IMR-90 (cell line): ENCODE measurements at regions not wholly inside any gene's neighbourhood (a gene's known extent, or its start where the extent isn't known, plus 50 kb on each side); places are given as distances from the start of the nearest gene placed in this dataset.

Source experiments
- ATAC-seq: fragments of 200-7000 bp; cut with Tn5 transposase; 2 replicates; pipeline ENCODE4 v1.9.1; 2020; ENCODE audit warnings: low read depth, mild to moderate bottlenecking, moderate library complexity
- BruUV-seq: library from RNA; stranded (reverse); fragments of 400-500 nt; replicated peaks from 2 replicates; lab custom pipeline; 2021; lab: Mats Ljungman, UMichigan
- CTCF ChIA-PET: fragments of 300-600 bp; formaldehyde crosslinking; extraction: SDS; loops from one replicate; lab custom pipeline; 2021; ENCODE audit warnings: antibody characterized with exemption; lab: Yijun Ruan, JAX
- POLR2A ChIA-PET: fragments of 300-600 bp; sonication (Branson Sonifier 250); formaldehyde crosslinking; loops from one replicate; lab custom pipeline; 2022; ENCODE audit warnings: antibody characterized with exemption; ENCODE audit not compliant: unreplicated experiment; lab: Charles Lee
- DNase-seq: peaks from one replicate; pipeline ENCODE4 v3.0.0; 2013
- H2AFZ ChIP-seq: replicated peaks from 2 replicates; pipeline ENCODE3; 2013; ENCODE audit warnings: low read length, mild to moderate bottlenecking; ENCODE audit not compliant: poor library complexity
- H2AK5ac ChIP-seq: 2 replicates; pipeline ENCODE4 v1.6.1; 2013; ENCODE audit warnings: low read depth, low read length, inconsistent platforms
- H2AK9ac ChIP-seq: replicated peaks from 2 replicates; pipeline ENCODE3; 2013; ENCODE audit warnings: mild to moderate bottlenecking, low read depth, low read length, moderate library complexity; ENCODE audit not compliant: poor library complexity
- H2BK120ac ChIP-seq: 2 replicates; pipeline ENCODE4 v1.6.1; 2013; ENCODE audit warnings: low read depth, low read length, inconsistent platforms
- H2BK15ac ChIP-seq: 3 replicates; pipeline ENCODE4 v1.6.1; 2013; ENCODE audit warnings: low read depth, low read length, inconsistent platforms
- H2BK20ac ChIP-seq: 2 replicates; pipeline ENCODE4 v1.6.1; 2013; ENCODE audit warnings: low read depth, mild to moderate bottlenecking, inconsistent platforms, low read length, moderate library complexity
- H2BK5ac ChIP-seq: 2 replicates; pipeline ENCODE4 v1.6.1; 2013; ENCODE audit warnings: mild to moderate bottlenecking, low read depth, low read length, inconsistent platforms; ENCODE audit not compliant: poor library complexity, severe bottlenecking
- H3K14ac ChIP-seq: replicated peaks from 2 replicates; pipeline ENCODE4 v1.6.1; 2013; ENCODE audit warnings: low read depth, low read length, inconsistent platforms
- H3K18ac ChIP-seq: 2 replicates; pipeline ENCODE4 v1.6.1; 2013; ENCODE audit warnings: low read depth, low read length, control low read depth
- H3K23ac ChIP-seq: 2 replicates; pipeline ENCODE4 v1.6.1; 2013; ENCODE audit warnings: low read depth, low read length, inconsistent platforms
- H3K27ac ChIP-seq: 2 replicates; pipeline ENCODE4 v1.5.1; 2013; ENCODE audit warnings: mild to moderate bottlenecking, control low read depth, low read length; ENCODE audit not compliant: insufficient read depth
- H3K27me3 ChIP-seq: 2 replicates; pipeline ENCODE4 v1.6.1; 2013; ENCODE audit warnings: low read length; ENCODE audit not compliant: control insufficient read depth, insufficient read depth
- H3K36me3 ChIP-seq: 2 replicates; pipeline ENCODE4 v1.6.1; 2013; ENCODE audit warnings: low read length, mixed read lengths; ENCODE audit not compliant: control insufficient read depth, insufficient read depth
- H3K4ac ChIP-seq: 2 replicates; pipeline ENCODE4 v1.6.1; 2013; ENCODE audit warnings: low read depth, low read length, inconsistent platforms
- H3K4me1 ChIP-seq: 2 replicates; pipeline ENCODE4 v1.6.1; 2013; ENCODE audit warnings: low read length, mixed read lengths; ENCODE audit not compliant: control insufficient read depth, insufficient read depth
- H3K4me2 ChIP-seq: 2 replicates; pipeline ENCODE4 v1.6.1; 2013; ENCODE audit warnings: low read depth, mild to moderate bottlenecking, control low read depth, low read length, moderate library complexity
- H3K4me3 ChIP-seq: 2 replicates; pipeline ENCODE4 v1.5.1; 2013; ENCODE audit warnings: low read depth, mild to moderate bottlenecking, control low read depth, low read length, moderate library complexity; ENCODE audit not compliant: insufficient read depth
- H3K56ac ChIP-seq: 2 replicates; pipeline ENCODE4 v1.6.1; 2013; ENCODE audit warnings: low read length, inconsistent platforms; ENCODE audit not compliant: insufficient read depth; ENCODE audit errors: extremely low read depth
- H3K79me1 ChIP-seq, 2 experiments: 2 replicates each; pipeline ENCODE4 v1.6.1; 2013; ENCODE audit warnings: low read length in 2 of 2, inconsistent platforms in 1 of 2, low read depth in 1 of 2
- H3K9ac ChIP-seq: 2 replicates; pipeline ENCODE4 v1.6.1; 2013; ENCODE audit warnings: low read depth, low read length, control low read depth
- H3K9me1 ChIP-seq: 2 replicates; pipeline ENCODE4 v1.6.1; 2013; ENCODE audit warnings: low read length, inconsistent platforms; ENCODE audit not compliant: insufficient read depth
- H3K9me3 ChIP-seq: 2 replicates; pipeline ENCODE4 v1.6.1; 2013; ENCODE audit warnings: low read length; ENCODE audit not compliant: control insufficient read depth, insufficient read depth
- H4K20me1 ChIP-seq: 2 replicates; pipeline ENCODE4 v1.6.1; 2013; ENCODE audit warnings: low read length, inconsistent platforms; ENCODE audit not compliant: insufficient read depth
- H4K5ac ChIP-seq: 2 replicates; pipeline ENCODE4 v1.6.1; 2013; ENCODE audit warnings: mild to moderate bottlenecking, low read depth, low read length, control low read depth
- H4K8ac ChIP-seq, 2 experiments: 2 replicates each; pipeline ENCODE4 v1.6.1; 2013; ENCODE audit warnings: low read depth in 2 of 2, low read length in 2 of 2, control low read depth in 1 of 2, inconsistent platforms in 1 of 2
- H4K91ac ChIP-seq: 2 replicates; pipeline ENCODE4 v1.6.1; 2013; ENCODE audit warnings: low read depth, low read length, inconsistent platforms; ENCODE audit not compliant: insufficient read depth
- BHLHE40 ChIP-seq: fragments of 150-350 bp; IDR thresholded peaks from 2 replicates; pipeline ENCODE4 v1.6.1; 2016; ENCODE audit warnings: mild to moderate bottlenecking, low read depth, low read length
- CEBPB ChIP-seq: IDR thresholded peaks from 2 replicates; pipeline ENCODE4 v1.6.1; 2012; ENCODE audit warnings: low read depth, low read length, improper control_type of control experiment
- CHD1 ChIP-seq: IDR thresholded peaks from 2 replicates; pipeline ENCODE4 v1.6.1; 2012; ENCODE audit warnings: low read depth, low read length, improper control_type of control experiment
- ELK1 ChIP-seq: fragments of 150-350 bp; IDR thresholded peaks from 2 replicates; pipeline ENCODE4 v1.6.1; 2016; ENCODE audit warnings: low read depth, mild to moderate bottlenecking, low read length, moderate library complexity, borderline replicate concordance
- FOS ChIP-seq: fragments of 150-350 bp; IDR thresholded peaks from 2 replicates; pipeline ENCODE4 v1.6.1; 2016; ENCODE audit warnings: low read depth, low read length
- MAZ ChIP-seq: IDR thresholded peaks from 2 replicates; pipeline ENCODE4 v1.6.1; 2012; ENCODE audit warnings: low read depth, mild to moderate bottlenecking, low read length, improper control_type of control experiment, moderate library complexity, borderline replicate concordance
- MXI1 ChIP-seq: IDR thresholded peaks from 2 replicates; pipeline ENCODE4 v1.6.1; 2012; ENCODE audit warnings: low read depth, mild to moderate bottlenecking, low read length, moderate library complexity, borderline replicate concordance
- NFE2L2 ChIP-seq: fragments of 150-350 bp; IDR thresholded peaks from 2 replicates; pipeline ENCODE4 v1.6.1; 2016; ENCODE audit warnings: low read depth, mild to moderate bottlenecking, low read length
- POLR2A ChIP-seq: IDR thresholded peaks from 2 replicates; pipeline ENCODE4 v1.6.1; 2012; ENCODE audit warnings: mild to moderate bottlenecking, low read depth, low read length
- RAD21 ChIP-seq: IDR thresholded peaks from 2 replicates; pipeline ENCODE4 v1.6.1; 2012; ENCODE audit warnings: low read length, improper control_type of control experiment
- RCOR1 ChIP-seq: IDR thresholded peaks from 2 replicates; pipeline ENCODE4 v1.6.1; 2012; ENCODE audit warnings: mild to moderate bottlenecking, low read length, improper control_type of control experiment; ENCODE audit not compliant: insufficient replicate concordance
- RFX5 ChIP-seq: IDR thresholded peaks from 2 replicates; pipeline ENCODE4 v1.8.0; 2012; ENCODE audit warnings: low read depth, mild to moderate bottlenecking, low read length, moderate library complexity
- SMC3 ChIP-seq: fragments of 150-350 bp; IDR thresholded peaks from 2 replicates; pipeline ENCODE4 v1.6.1; 2016; ENCODE audit warnings: low read depth, mild to moderate bottlenecking, antibody characterized with exemption, low read length, moderate library complexity
- USF2 ChIP-seq: fragments of 150-350 bp; IDR thresholded peaks from 2 replicates; pipeline ENCODE4 v1.6.1; 2017; ENCODE audit warnings: mild to moderate bottlenecking, antibody characterized with exemption, low read length, low read depth
- WGBS, 2 experiments: methylation state at CpG; one replicate each; pipeline versions ENCODE4 v1.1.5 to v1.1.7; 2013; ENCODE audit warnings: missing lambda C conversion rate in 2 of 2; ENCODE audit not compliant: insufficient read length in 1 of 2; ENCODE audit errors: extremely low coverage in 2 of 2; 5-methylcytosine and 5-hydroxymethylcytosine counted together
- dilution Hi-C: fragments of 300-500 bp; cut with HindIII; formaldehyde crosslinking; loops from one replicate; pipeline ENCODE4 v1.14.3; 2018; ENCODE audit warnings: low sequenced_read_pairs; ENCODE audit not compliant: unreplicated experiment
- in situ Hi-C: fragments of 300-500 bp; cut with MboI; formaldehyde crosslinking; loops from 3 replicates; pipeline ENCODE4 v1.14.3; 2019; ENCODE audit warnings: low sequenced_read_pairs, inconsistent platforms, mixed read lengths
- intact Hi-C: fragments of 100-400 bp; cut with micrococcal nuclease; formaldehyde crosslinking; loops from 2 replicates; pipeline ENCODE4 v1.10.0; 2022

- no peak for TF ChIP-seq BHLHE40
- no peak for TF ChIP-seq RFX5
These were observed 61.0 kb upstream of the SERPINE2 start (continued) for GRCh38 chr2:224099861-224100643.

- CTCF ChIA-PET = interaction anchor here (1.8 kb wide), 1 partner anchor 13 kb away, joined by 4 read pairs; no protein-coding TSS in a partner anchor
- Histone ChIP-seq H3K9me1 (peaks cover 12% of the 10 kb centered on the region), H2BK120ac (no peak overlapping the region), H3K4ac (no peak overlapping the region), H3K79me1 (no peaks in the 10 kb centered on the region), H4K5ac (no peak overlapping the region), H4K91ac (no peak overlapping the region), H3K18ac (no peak overlapping the region; the same call in 1 of the 2 replicates), H4K20me1 (no peaks in the 10 kb centered on the region), H3K56ac (no peak overlapping the region), H4K8ac (no peak overlapping the region), H3K4me2 (no peak overlapping the region), H3K4me1 (peaks cover 11% of the 10 kb centered on the region), H2BK15ac (no peak overlapping the region), H2BK20ac (no peak overlapping the region), H3K9me3 (peaks cover 2% of the 10 kb centered on the region), H3K14ac (no peak overlapping the region), H3K23ac (no peak overlapping the region), H3K9ac (no peak overlapping the region), H2AK5ac (no peak overlapping the region), H2AK9ac (no peak overlapping the region), H3K4me3 (no peak overlapping the region), H3K27me3 (peaks cover 2% of the 10 kb centered on the region), H2BK5ac (no peak overlapping the region), H3K36me3 (no peaks in the 10 kb centered on the region), H2AFZ (no peak overlapping the region), H3K27ac (no peak overlapping the region)
- intact Hi-C loops (no loop called here), in situ Hi-C loops (no loop called here), dilution Hi-C loops (no loop called here)
- WGBS, 2 experiments = 84% methylated on average over 2 of the region's 16 CpGs; no CpG with 5 or more reads in 1 of the 2 experiments
- no peak for ATAC-seq
- DNase-seq = no peak
- POLR2A ChIA-PET = no interaction called here
- BruUV-seq = no TSS peak
- no peak for TF ChIP-seq NFE2L2
- no peak for TF ChIP-seq RCOR1
- TF ChIP-seq MAZ = no peak
- no peak for TF ChIP-seq CHD1
- TF ChIP-seq ELK1 = no peak
- no peak for TF ChIP-seq MXI1
- TF ChIP-seq USF2 = no peak
- TF ChIP-seq SMC3 = no peak
- no peak for TF ChIP-seq POLR2A
- no peak for TF ChIP-seq FOS
- no peak for TF ChIP-seq RAD21
- TF ChIP-seq CEBPB = no peak
- no peak for TF ChIP-seq BHLHE40
These were observed 59.6 kb upstream of the SERPINE2 start for GRCh38 chr2:224098481-224099230.
